Hippocampal formation (tissue), 2 donors: ENCODE measurements at regions not wholly inside any gene's neighbourhood (a gene's known extent, or its start where the extent isn't known, plus 50 kb on each side); places are given as distances from the start of the nearest gene placed in this dataset.
"Not testable (repeated sequence)": the region's sequence is repeated elsewhere in the genome, so short reads cannot be mapped to it uniquely, and the experiment has no call there.

Experiments
- DNase-seq, 2 donors: peaks; one replicate each; lab custom pipeline; 2025; lab: John Stamatoyannopoulos, UW

GRCh38 chr4:116321471-116321870 is 763.9 kb downstream of the TRAM1L1 start:
- no peak for DNase-seq

GRCh38 chr4:116320859-116321258 is 764.5 kb downstream of the TRAM1L1 start:
- no peak for DNase-seq

- no peak for DNase-seq
Measured at GRCh38 chr4:116303736-116304188, 781.6 kb downstream of the TRAM1L1 start.

GRCh38 chr4:116302990-116303735 is 782.2 kb downstream of the TRAM1L1 start:
- no peak for DNase-seq

GRCh38 chr4:116275006-116275405 is 810.4 kb downstream of the TRAM1L1 start:
- no peak for DNase-seq

- no peak for DNase-seq
Measured at GRCh38 chr4:116272336-116272735, 813.0 kb downstream of the TRAM1L1 start.

GRCh38 chr4:116260931-116261330 is 824.4 kb downstream of the TRAM1L1 start:
- not testable (repeated sequence) for DNase-seq

- no peak for DNase-seq
Measured at GRCh38 chr4:116244771-116245170, 840.6 kb downstream of the TRAM1L1 start.

- DNase-seq, result no peak
Measured at GRCh38 chr4:116243431-116243830, 841.9 kb downstream of the TRAM1L1 start.

GRCh38 chr4:116233971-116234370 is 851.4 kb downstream of the TRAM1L1 start:
- no peak for DNase-seq

- DNase-seq, result not testable (repeated sequence)
Measured at GRCh38 chr4:116231999-116232398, 853.4 kb downstream of the TRAM1L1 start.

GRCh38 chr4:116229420-116229819 is 856.0 kb downstream of the TRAM1L1 start:
- no peak for DNase-seq

GRCh38 chr4:116223040-116223732 is 862.2 kb downstream of the TRAM1L1 start:
- no peak for DNase-seq

GRCh38 chr4:116217781-116218180 is 867.6 kb downstream of the TRAM1L1 start:
- DNase-seq, result no peak

GRCh38 chr4:116215622-116216021 is 869.8 kb downstream of the TRAM1L1 start:
- DNase-seq, result no peak

GRCh38 chr4:116202524-116202923 is 882.9 kb downstream of the TRAM1L1 start:
- DNase-seq, result no peak

- DNase-seq, result no peak
Measured at GRCh38 chr4:116197317-116197809, 888.0 kb downstream of the TRAM1L1 start.

- DNase-seq, result no peak
Measured at GRCh38 chr4:116183241-116183640, 902.1 kb downstream of the TRAM1L1 start.

GRCh38 chr4:116180157-116180601 is 905.2 kb downstream of the TRAM1L1 start:
- peak in 1 of 2 donors; percentile 32 for DNase-seq

GRCh38 chr4:116151371-116151770 is 934.0 kb downstream of the TRAM1L1 start:
- DNase-seq, result not testable (repeated sequence)

- no peak for DNase-seq
Measured at GRCh38 chr4:116150152-116150551, 935.2 kb downstream of the TRAM1L1 start.

GRCh38 chr4:116143198-116143597 is 942.2 kb downstream of the TRAM1L1 start:
- DNase-seq, result no peak

GRCh38 chr4:116132946-116133345 is 952.4 kb downstream of the TRAM1L1 start:
- no peak for DNase-seq
